HG02678 (cell line): ENCODE measurements at regions not wholly inside any gene's neighbourhood (a gene's known extent, or its start where the extent isn't known, plus 50 kb on each side); places are given as distances from the start of the nearest gene placed in this dataset.
A peak's percentile ranks its signal among the peaks of the same experiment; 100 is the strongest.
"Not testable (repeated sequence)": the region's sequence is repeated elsewhere in the genome, so short reads cannot be mapped to it uniquely, and the experiment has no call there.

ENCODE experiments used
- ATAC-seq: cut with Tn5 transposase; IDR thresholded peaks from one replicate; pipeline ENCODE4 v1.9.1; 2021; ENCODE audit warnings: mild to moderate bottlenecking, moderate library complexity; ENCODE audit not compliant: unreplicated experiment

GRCh38 chr9:7626571-7627029 is 173.0 kb downstream of the DMAC1 start:
- ATAC-seq = not testable (repeated sequence)

GRCh38 chr9:7622481-7622880 is 177.1 kb downstream of the DMAC1 start:
- ATAC-seq = no peak

- ATAC-seq = no peak
Observed at GRCh38 chr9:7615344-7615743, 184.2 kb downstream of the DMAC1 start.

- ATAC-seq = no peak
Observed at GRCh38 chr9:7613931-7614330, 185.6 kb downstream of the DMAC1 start.

GRCh38 chr9:7608261-7608660 is 191.3 kb downstream of the DMAC1 start:
- ATAC-seq = no peak

GRCh38 chr9:7607421-7607820 is 192.2 kb downstream of the DMAC1 start:
- no peak for ATAC-seq

GRCh38 chr9:7606591-7606990 is 193.0 kb downstream of the DMAC1 start:
- ATAC-seq = no peak

GRCh38 chr9:7601739-7602138 is 197.8 kb downstream of the DMAC1 start:
- no peak for ATAC-seq

GRCh38 chr9:7597716-7598115 is 201.9 kb downstream of the DMAC1 start:
- no peak for ATAC-seq

GRCh38 chr9:7592321-7593316 is 207.0 kb downstream of the DMAC1 start:
- no peak for ATAC-seq

GRCh38 chr9:7591501-7591900 is 208.1 kb downstream of the DMAC1 start:
- ATAC-seq = no peak

GRCh38 chr9:7580568-7580967 is 219.0 kb downstream of the DMAC1 start:
- ATAC-seq = no peak

- ATAC-seq = no peak
Observed at GRCh38 chr9:7579351-7579750, 220.2 kb downstream of the DMAC1 start.

GRCh38 chr9:7578951-7579350 is 220.6 kb downstream of the DMAC1 start:
- ATAC-seq = no peak

GRCh38 chr9:7570107-7570720 is 229.4 kb downstream of the DMAC1 start:
- ATAC-seq = peak; percentile 97

GRCh38 chr9:7567687-7568086 is 231.9 kb downstream of the DMAC1 start:
- ATAC-seq = no peak

GRCh38 chr9:7561527-7562080 is 238.0 kb downstream of the DMAC1 start:
- no peak for ATAC-seq

GRCh38 chr9:7560669-7561305 is 238.8 kb downstream of the DMAC1 start:
- no peak for ATAC-seq

- ATAC-seq = no peak
Observed at GRCh38 chr9:7554699-7555098, 244.9 kb downstream of the DMAC1 start.

- ATAC-seq = not testable (repeated sequence)
Observed at GRCh38 chr9:7552706-7553105, 246.9 kb downstream of the DMAC1 start.

GRCh38 chr9:7549249-7549648 is 250.3 kb downstream of the DMAC1 start:
- ATAC-seq = no peak
